ENCODE measurements at regions not wholly inside any gene's neighbourhood (a gene's known extent, or its start where the extent isn't known, plus 50 kb on each side); places are given as distances from the start of the nearest gene placed in this dataset.

GRCh38 chr9:93827545-93828330 lies 127.4 kb downstream of the BARX1 start:
- Mint-ChIP-seq H3K4me3 (no peak overlapping the region), H3K27me3 (peaks cover 37% of the 10 kb centered on the region)

GRCh38 chr9:93826905-93827544 lies 128.1 kb downstream of the BARX1 start:
- Mint-ChIP-seq H3K4me3 (peak overlapping the region in 2 of 4 donors; percentile 17 to 67), H3K36me3 (no peaks in the 10 kb centered on the region), H3K9me3 (peaks cover 0 to 12% (median under 1%) of the 10 kb centered on the region in 3 donors), H3K27me3 (peaks cover 35% of the 10 kb centered on the region), H3K27ac (no peak overlapping the region), H3K4me1 (peaks cover 0 to 4% (median 4%) of the 10 kb centered on the region in 3 donors)

More at GRCh38 chr9:93827545-93828330, 127.4 kb downstream of the BARX1 start:
- Mint-ChIP-seq H3K36me3 (no peaks in the 10 kb centered on the region), H3K27ac (no peak overlapping the region), H3K9me3 (peaks cover 1 to 16% (median 2%) of the 10 kb centered on the region in 3 donors), H3K4me1 (peaks cover 0 to 4% (median 4%) of the 10 kb centered on the region in 3 donors)

- H3K36me3 Mint-ChIP-seq, result no peaks in the 10 kb centered on the region
- H3K4me3 Mint-ChIP-seq, result peak overlapping the region in 3 of 4 donors; percentile 4 to 88 (median 41)
- H3K9me3 Mint-ChIP-seq, result peaks cover 0 to 6% (median 2%) of the 10 kb centered on the region in 3 donors
- peaks cover 0 to 4% (median 4%) of the 10 kb centered on the region in 3 donors for H3K4me1 Mint-ChIP-seq
- H3K27ac Mint-ChIP-seq, result no peak overlapping the region
- H3K27me3 Mint-ChIP-seq, result peaks cover 37% of the 10 kb centered on the region
Observed at GRCh38 chr9:93826209-93826608, 128.9 kb downstream of the BARX1 start.

GRCh38 chr9:93825348-93826115 lies 129.6 kb downstream of the BARX1 start:
- H3K4me1 Mint-ChIP-seq, result peaks cover 0 to 4% (median 4%) of the 10 kb centered on the region in 3 donors
- peak overlapping the region in 1 of 4 donors; percentile 55 for H3K4me3 Mint-ChIP-seq
- peaks cover 0 to 6% (median 2%) of the 10 kb centered on the region in 3 donors for H3K9me3 Mint-ChIP-seq
- H3K36me3 Mint-ChIP-seq, result no peaks in the 10 kb centered on the region
- peaks cover 36% of the 10 kb centered on the region for H3K27me3 Mint-ChIP-seq
- H3K27ac Mint-ChIP-seq, result no peak overlapping the region

GRCh38 chr9:93824386-93825294 lies 130.5 kb downstream of the BARX1 start:
- no peaks in the 10 kb centered on the region for H3K36me3 Mint-ChIP-seq
- H3K4me1 Mint-ChIP-seq, result peaks cover 0 to 4% (median 4%) of the 10 kb centered on the region in 3 donors
- H3K9me3 Mint-ChIP-seq, result peaks cover 0 to 6% (median 2%) of the 10 kb centered on the region in 3 donors
- H3K4me3 Mint-ChIP-seq, result no peak overlapping the region
- no peak overlapping the region for H3K27ac Mint-ChIP-seq
- H3K27me3 Mint-ChIP-seq, result peaks cover 32% of the 10 kb centered on the region

- Mint-ChIP-seq H3K27me3 (peaks cover 27% of the 10 kb centered on the region), H3K9me3 (peaks cover 0 to 4% (median 2%) of the 10 kb centered on the region in 3 donors), H3K36me3 (no peaks in the 10 kb centered on the region), H3K4me3 (no peak overlapping the region), H3K27ac (no peak overlapping the region), H3K4me1 (peaks cover 0 to 4% (median 4%) of the 10 kb centered on the region in 3 donors)
Observed at GRCh38 chr9:93823245-93824072, 131.7 kb downstream of the BARX1 start.

GRCh38 chr9:93822229-93822628 lies 132.9 kb downstream of the BARX1 start:
- no peak overlapping the region for H3K27ac Mint-ChIP-seq
- no peaks in the 10 kb centered on the region for H3K36me3 Mint-ChIP-seq
- H3K4me1 Mint-ChIP-seq, result peaks cover 0 to 4% (median 4%) of the 10 kb centered on the region in 3 donors
- H3K9me3 Mint-ChIP-seq, result peaks cover 0 to 8% (median 2%) of the 10 kb centered on the region in 3 donors
- H3K27me3 Mint-ChIP-seq, result peaks cover 24% of the 10 kb centered on the region
- H3K4me3 Mint-ChIP-seq, result no peak overlapping the region

- Mint-ChIP-seq H3K36me3 (no peaks in the 10 kb centered on the region), H3K9me3 (peaks cover 0 to 8% (median 2%) of the 10 kb centered on the region in 3 donors), H3K27ac (no peak overlapping the region)
Observed at GRCh38 chr9:93821307-93821703, 133.8 kb downstream of the BARX1 start.

GRCh38 chr9:93820667-93821306 lies 134.4 kb downstream of the BARX1 start:
- no peak overlapping the region for H3K4me3 Mint-ChIP-seq
- H3K27me3 Mint-ChIP-seq, result peaks cover 11% of the 10 kb centered on the region
- H3K27ac Mint-ChIP-seq, result no peak overlapping the region
- H3K36me3 Mint-ChIP-seq, result no peaks in the 10 kb centered on the region
- peaks cover 0 to 8% (median 2%) of the 10 kb centered on the region in 3 donors for H3K9me3 Mint-ChIP-seq
- H3K4me1 Mint-ChIP-seq, result no peaks in the 10 kb centered on the region

More at GRCh38 chr9:93821307-93821703, 133.8 kb downstream of the BARX1 start:
- no peak overlapping the region for H3K4me3 Mint-ChIP-seq
- peaks cover 17% of the 10 kb centered on the region for H3K27me3 Mint-ChIP-seq
- H3K4me1 Mint-ChIP-seq, result peaks cover 0 to 2% (median 1%) of the 10 kb centered on the region in 3 donors

GRCh38 chr9:93819905-93820304 lies 135.2 kb downstream of the BARX1 start:
- Mint-ChIP-seq H3K36me3 (no peaks in the 10 kb centered on the region), H3K4me1 (no peaks in the 10 kb centered on the region), H3K9me3 (peaks cover 0 to 8% (median 2%) of the 10 kb centered on the region in 3 donors), H3K27ac (no peak overlapping the region), H3K27me3 (peaks cover 9% of the 10 kb centered on the region), H3K4me3 (no peak overlapping the region)

GRCh38 chr9:93818827-93819472 lies 136.2 kb downstream of the BARX1 start:
- Mint-ChIP-seq H3K4me1 (no peaks in the 10 kb centered on the region), H3K9me3 (peaks cover 0 to 8% (median 2%) of the 10 kb centered on the region in 3 donors), H3K27ac (no peak overlapping the region), H3K36me3 (no peaks in the 10 kb centered on the region), H3K27me3 (peaks cover 12% of the 10 kb centered on the region), H3K4me3 (no peak overlapping the region)

- Mint-ChIP-seq H3K4me3 (no peak overlapping the region), H3K4me1 (no peaks in the 10 kb centered on the region), H3K9me3 (peaks cover 0 to 6% (median 4%) of the 10 kb centered on the region in 3 donors), H3K27ac (no peak overlapping the region), H3K36me3 (no peaks in the 10 kb centered on the region), H3K27me3 (peaks cover 13% of the 10 kb centered on the region)
Observed at GRCh38 chr9:93818237-93818636, 136.9 kb downstream of the BARX1 start.
